GM18498 (cell line): ENCODE measurements at regions not wholly inside any gene's neighbourhood (a gene's known extent, or its start where the extent isn't known, plus 50 kb on each side); places are given as distances from the start of the nearest gene placed in this dataset.

Experiments
- ATAC-seq: cut with Tn5 transposase; IDR thresholded peaks from one replicate; pipeline ENCODE4 v1.9.1; 2021; ENCODE audit warnings: mild to moderate bottlenecking, moderate library complexity; ENCODE audit not compliant: unreplicated experiment

GRCh38 chr11:43545610-43546009, 134.9 kb upstream of the HSD17B12 start:
- ATAC-seq: no peak

DNA sequence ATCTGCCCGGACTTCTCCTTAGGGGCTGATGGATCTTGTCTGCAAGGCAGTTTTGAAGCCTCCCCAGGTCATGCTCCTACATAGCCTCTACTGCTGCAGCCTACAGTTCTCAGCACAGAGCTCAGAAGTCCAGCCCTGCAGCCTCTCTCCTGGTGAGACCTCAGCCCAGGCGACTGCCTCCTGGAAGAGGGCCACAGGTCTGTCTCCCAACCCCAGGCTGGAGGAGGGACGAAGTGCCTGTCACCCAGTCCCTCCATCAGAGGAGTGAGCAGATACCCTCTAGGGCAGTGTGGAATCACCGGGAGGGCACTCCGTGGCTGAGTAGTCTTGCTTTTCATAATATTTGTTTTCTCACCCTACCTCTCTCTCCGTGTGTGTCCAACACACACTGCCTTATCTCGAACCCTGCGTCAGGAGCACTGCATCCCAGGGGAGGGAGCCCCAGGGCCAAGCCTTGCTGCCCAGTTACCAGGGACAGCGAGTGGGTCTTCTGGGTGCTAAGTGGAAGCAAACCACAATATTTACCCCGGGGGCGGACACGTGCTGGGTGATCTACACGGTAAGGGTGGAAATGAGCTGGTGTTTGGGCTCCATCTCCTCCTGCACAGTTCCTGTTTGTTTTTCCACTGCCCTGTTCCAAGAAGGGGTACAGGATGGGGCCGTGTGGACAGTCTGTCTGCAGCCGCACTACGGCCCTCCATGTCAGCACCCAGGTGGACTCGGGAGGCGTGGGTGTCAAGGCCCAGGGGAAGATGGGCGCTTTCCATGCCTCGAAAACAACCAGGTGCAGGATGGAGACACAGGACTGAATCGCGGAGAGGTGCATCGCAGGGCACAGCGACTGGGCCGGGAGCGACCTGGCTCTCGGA, 133.7 kb upstream of the HSD17B12 start:
- ATAC-seq: no peak

GRCh38 chr11:43547430-43547831, 133.1 kb upstream of the HSD17B12 start:
- ATAC-seq: no peak

DNA sequence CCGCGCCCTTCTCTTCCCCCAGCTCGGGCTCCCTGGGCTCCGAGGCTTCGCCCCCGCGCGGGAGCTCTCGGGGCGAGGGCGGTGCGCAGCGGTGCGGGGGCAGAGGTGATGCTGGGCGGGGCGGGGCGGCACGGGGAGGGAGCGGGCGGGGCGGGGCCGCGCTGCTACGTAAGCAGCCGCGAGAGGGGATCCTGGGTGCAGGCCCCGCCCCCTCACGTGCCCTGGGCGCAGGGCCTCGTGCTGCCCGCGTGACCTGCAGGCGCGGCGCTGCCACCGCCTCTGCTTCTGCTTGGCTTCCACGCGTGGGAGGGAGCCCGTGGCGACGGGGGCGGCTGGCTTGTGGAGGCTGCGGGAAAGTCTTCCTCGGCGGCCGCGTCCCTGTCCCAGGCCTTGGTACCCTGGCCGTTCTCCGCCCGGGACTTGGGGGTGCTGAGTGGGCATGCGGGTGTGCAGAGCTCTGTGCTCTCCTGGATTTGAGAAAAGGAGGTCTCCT, 132.6 kb upstream of the HSD17B12 start:
- ATAC-seq: no peak

DNA sequence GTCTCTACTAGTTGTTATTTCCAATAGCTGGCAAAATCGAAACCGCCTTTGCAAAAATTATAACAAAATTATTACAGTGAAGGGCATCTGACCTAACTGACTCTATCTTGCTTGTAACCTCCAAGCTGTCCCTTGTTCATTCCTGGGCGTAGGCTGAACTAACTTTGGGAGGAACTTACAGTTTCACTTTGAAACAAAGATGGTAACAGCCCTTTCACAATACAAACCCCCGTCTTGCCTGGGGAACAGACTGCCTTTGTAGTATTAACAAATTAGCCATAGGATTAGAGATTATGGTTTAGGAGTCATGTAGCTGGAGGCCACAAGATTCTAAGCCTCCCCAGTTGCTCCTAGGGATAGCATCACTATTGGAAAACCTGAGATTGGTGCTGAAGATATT, 131.6 kb upstream of the HSD17B12 start:
- no peak for ATAC-seq

- ATAC-seq: no peak
Measured at GRCh38 chr11:43549624-43550023, 130.9 kb upstream of the HSD17B12 start.

DNA sequence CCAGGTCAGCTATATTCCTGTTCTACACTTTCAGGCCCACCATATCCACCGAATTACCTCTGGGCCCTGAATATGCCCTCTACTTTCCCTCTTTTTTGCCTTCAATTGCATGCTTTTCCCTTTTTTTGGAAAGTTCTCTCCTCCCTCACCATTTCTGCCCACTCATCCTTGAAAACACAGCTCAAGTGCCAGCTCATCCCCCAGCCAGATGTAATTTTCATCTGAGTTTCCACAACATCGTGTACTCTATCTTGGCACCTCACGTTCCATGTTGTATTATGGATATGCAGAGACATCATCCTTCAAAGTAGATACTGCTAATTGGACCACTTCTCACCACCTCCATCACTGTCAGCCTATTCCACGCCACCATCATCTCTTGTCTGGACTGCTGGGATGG, 129.8 kb upstream of the HSD17B12 start:
- ATAC-seq: no peak

GRCh38 chr11:43554148-43554473, 126.4 kb upstream of the HSD17B12 start:
- no peak for ATAC-seq

DNA sequence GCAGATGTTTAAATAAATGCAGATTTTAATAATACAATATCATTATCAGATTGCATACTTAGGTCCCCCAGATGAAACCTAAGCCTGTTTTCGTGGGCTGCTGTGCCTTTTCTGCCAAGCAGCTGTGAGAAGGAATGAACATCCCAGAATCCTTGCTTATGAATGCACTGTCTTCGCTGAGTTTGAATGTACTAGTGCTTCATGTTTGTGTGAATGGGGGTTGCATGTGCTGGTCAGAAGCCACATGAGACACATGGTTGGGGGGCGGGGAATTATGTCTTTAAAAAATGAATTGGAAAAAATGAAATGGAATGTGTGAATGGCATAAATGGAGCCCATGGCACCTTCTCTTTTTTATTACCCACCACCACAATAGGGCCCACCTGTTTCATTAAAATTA, 125.4 kb upstream of the HSD17B12 start:
- ATAC-seq: no peak

DNA sequence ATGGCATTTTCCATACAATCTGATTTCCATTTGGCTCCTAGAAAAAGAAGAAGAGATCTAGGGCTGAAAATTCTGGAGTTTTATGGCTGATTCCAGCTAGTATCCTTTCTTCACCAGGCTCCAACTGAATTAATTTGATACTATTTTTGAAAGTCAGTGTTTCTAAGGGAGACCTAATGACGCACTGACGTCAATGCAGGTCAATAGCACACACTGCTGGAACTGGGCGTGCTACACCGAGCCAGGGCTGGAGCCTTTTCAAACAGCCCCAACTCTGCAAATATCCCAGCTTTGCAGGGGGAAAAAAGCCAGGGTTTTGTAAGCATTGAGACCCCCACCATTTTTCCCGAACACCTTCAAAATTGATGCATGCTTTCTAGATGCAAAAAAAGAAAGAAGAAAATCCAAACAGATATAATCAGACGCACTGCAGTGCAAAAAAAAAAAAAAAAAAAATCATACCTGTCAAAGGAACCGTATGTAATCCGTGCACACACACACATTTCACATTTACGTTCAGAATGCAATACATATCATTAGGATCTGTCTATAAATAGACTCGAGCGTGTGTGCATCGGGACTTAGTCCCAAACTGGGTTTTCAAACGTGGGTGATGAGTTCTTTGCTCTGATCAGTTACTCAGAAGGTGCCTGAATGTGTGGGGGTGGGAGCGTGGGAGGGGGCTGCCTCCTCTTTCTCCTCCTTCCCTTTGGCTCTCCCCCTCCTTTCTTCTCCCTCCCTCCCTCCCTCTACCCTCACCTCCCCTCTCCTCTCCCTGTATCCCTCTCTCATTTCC, 124.5 kb upstream of the HSD17B12 start:
- no peak for ATAC-seq

DNA sequence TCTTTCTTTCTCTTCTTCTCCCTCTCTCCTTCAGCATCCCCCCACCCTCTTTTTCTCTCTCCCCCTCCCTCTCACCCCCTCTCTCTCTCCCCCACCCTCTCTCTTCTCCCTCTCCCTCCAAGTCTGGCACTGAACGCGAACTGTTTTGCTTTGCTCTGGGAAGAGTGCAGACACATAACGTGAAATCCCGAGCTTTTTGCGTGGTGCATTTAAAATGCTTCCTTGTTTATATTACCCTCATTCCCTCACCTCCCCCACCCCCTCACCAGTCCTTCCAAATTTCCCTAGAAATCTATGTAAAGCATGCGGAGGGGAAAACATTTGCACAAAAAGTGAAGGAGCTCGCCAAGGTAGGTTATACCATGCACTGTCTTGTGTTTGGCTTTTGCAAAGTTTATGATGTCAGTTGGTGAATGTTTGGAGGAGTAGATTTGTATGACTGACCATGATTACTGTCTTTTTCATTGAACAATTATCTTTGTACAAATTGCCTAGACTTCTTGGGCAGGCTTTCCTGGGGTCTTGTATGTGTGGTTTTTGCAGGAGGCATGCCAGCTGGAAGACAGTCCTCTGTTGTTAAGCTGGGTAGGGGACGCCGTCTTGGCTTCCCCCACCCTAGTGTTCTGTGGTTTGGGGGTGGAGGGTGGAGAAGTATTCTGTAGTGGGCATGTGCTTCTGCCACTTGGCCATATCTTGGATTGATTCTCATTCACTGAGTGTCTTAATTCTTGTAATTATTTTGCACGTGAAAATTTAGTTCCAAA, 123.7 kb upstream of the HSD17B12 start:
- no peak for ATAC-seq

DNA sequence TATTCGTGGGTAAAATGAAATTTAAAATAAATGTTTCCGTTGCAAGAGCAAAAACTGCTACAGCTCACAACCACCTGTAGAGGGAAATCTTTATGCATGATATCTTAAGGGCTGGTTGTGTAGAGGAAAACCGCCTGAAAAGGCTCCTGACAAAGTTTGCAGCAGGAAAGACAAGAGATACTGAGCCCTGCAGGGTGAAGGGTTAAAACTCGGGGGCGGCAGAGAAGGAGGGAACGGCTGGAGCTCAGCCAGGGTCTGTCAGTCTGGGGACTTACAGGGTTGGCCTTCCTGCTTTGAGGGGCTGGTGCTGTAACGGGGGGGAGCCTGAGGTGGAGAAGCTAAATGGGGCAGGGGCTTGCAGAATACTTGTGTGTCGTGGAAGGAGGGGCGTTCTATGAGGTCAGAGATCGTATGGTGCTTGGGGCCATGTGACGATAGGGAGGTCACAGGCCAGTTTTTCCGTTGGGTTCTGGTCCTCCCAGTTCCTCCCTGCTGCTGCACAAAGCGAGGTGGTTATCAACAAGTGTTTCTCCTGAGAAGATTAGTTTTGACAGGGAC, 122.9 kb upstream of the HSD17B12 start:
- no peak for ATAC-seq

- no peak for ATAC-seq
Measured at GRCh38 chr11:43558146-43558545, 122.4 kb upstream of the HSD17B12 start.

DNA sequence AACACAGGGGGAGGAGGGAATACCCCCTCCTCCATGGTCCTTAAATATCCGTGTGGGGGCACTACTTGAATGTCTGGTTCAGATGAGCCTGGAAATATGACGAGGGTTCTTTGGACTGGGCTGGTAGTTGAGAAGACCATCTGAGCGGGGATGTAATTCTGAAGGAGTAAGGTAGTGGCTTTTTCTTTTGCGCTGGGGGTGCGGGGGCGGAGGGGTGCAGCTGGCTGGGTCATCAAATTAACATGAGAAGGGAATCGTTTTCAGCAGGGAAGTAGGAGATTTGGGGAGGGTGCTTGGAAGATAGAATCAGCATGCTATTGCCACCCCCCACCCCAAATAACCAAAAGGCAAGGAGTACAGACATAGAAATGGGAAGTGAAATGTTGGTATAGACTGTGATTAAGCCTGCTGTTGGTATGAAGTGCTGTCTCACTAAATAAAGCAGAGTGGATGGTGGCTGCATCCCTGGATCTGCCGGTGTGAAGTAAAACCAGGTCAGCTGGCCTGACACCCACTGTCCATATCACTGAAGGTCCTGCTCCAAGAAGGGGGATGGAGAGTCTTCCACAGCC, 121.9 kb upstream of the HSD17B12 start:
- ATAC-seq: no peak

DNA sequence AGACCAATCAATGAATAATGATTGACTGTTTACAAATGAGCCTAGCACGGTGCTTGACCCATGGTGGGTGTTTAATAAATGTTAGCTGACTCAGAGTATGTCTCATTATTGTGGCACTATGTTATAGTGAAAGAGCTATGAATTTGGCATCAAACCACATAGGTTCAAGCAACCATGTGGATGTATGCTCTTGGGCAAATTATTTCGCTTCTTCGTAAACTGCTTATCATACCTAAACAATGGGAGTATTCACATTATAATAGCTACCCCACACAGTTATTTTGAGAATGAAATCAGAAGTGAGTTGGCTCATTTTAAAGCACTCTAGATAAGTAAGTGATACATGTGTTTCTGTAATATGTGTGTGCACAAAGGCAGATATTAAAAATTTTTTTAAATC, 118.7 kb upstream of the HSD17B12 start:
- no peak for ATAC-seq

DNA sequence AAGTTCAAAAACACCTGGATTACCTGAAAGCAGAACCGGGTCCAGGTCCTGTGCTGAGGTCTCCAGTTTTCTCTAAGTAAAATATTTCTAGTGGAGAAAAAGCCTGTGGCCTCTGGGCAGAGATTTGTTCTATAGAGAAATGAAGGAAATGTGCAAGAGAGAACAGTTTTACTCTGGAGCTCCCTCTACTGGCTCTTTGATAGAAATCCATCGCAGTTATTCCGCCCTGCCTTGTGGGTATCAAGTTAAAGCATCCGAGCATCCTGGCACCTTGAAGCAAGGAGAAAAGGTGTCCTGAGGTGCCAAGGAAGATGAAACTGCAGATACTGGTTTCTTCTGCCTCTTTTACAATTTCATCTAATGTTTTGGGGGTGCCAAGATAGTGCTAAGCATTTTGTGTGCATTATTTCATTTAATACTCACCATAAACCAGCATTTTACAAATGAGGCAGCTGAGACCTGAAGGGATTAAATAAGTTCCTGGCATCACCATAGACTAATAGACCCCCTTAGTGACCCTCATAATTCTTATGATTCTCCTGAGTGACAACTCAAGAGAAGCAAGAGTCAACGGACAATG, 113.1 kb upstream of the HSD17B12 start:
- peak; percentile 74 for ATAC-seq

DNA sequence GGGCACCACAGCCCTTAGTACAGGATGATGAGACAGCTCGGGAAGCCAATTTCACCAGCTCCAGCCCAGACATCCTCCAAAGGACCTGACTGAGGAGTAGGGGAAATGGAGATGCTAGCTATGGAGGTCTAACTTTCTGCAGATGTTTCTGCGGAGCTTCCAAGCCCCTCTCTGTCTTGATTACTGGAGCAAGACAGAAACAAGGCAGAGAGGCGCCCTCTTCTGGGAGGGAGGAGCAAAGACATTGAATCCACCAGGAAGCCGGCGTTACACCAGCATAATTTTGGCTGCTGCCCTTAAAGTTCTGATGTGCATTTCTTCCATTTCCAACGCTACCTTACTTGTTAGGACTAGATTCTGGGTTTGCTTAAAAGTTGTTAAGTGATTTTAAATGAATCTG, 107.3 kb upstream of the HSD17B12 start:
- no peak for ATAC-seq

- no peak for ATAC-seq
Measured at GRCh38 chr11:43573873-43574272, 106.7 kb upstream of the HSD17B12 start.

DNA sequence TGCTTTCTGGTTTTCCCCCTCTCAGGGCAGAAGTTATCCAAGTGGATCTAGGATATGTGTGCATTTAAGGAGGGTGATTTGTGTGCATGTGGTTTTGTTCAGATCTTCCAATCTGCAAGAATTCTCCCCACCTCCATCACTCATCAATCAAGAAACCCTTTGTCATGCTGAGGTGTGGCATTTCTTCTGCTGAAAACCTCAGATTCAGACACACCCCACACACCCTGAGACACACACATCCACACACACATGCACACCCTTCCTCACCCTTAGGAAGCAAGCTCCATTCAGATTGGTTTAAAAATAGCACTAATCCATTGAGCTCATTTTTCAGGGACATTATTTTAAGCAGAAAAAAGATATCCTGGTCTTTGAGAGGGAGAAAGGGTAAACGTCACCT, 106.1 kb upstream of the HSD17B12 start:
- ATAC-seq: no peak
